GM21825 (cell line): ENCODE measurements at regions not wholly inside any gene's neighbourhood (a gene's known extent, or its start where the extent isn't known, plus 50 kb on each side); places are given as distances from the start of the nearest gene placed in this dataset.

Source experiments
- ATAC-seq: cut with Tn5 transposase; IDR thresholded peaks from one replicate; pipeline ENCODE4 v1.9.1; 2021; ENCODE audit warnings: mild to moderate bottlenecking, moderate library complexity; ENCODE audit not compliant: unreplicated experiment

- no peak for ATAC-seq
Measured at GRCh38 chr10:125460326-125460725, 222.6 kb downstream of the TEX36 start.

- no peak for ATAC-seq
Measured at GRCh38 chr10:125457406-125457805, 225.6 kb downstream of the TEX36 start.

GRCh38 chr10:125455855-125456254, 227.1 kb downstream of the TEX36 start:
- no peak for ATAC-seq

- ATAC-seq, result no peak
Measured at GRCh38 chr10:125455431-125455830, 227.5 kb downstream of the TEX36 start.

GRCh38 chr10:125451319-125451718, 231.6 kb downstream of the TEX36 start:
- ATAC-seq, result no peak

- ATAC-seq, result no peak
Measured at GRCh38 chr10:125450218-125450617, 232.7 kb downstream of the TEX36 start.

- ATAC-seq, result no peak
Measured at GRCh38 chr10:125449571-125449970, 233.4 kb downstream of the TEX36 start.

- no peak for ATAC-seq
Measured at GRCh38 chr10:125448596-125448995, 234.4 kb downstream of the TEX36 start.

- no peak for ATAC-seq
Measured at GRCh38 chr10:125444790-125445189, 238.2 kb downstream of the TEX36 start.

GRCh38 chr10:125442856-125443540, 240.0 kb downstream of the TEX36 start:
- ATAC-seq, result no peak

- ATAC-seq, result no peak
Measured at GRCh38 chr10:125441151-125441550, 241.8 kb downstream of the TEX36 start.

- ATAC-seq, result no peak
Measured at GRCh38 chr10:125431149-125431548, 251.8 kb downstream of the TEX36 start.

GRCh38 chr10:125428054-125428453, 254.9 kb downstream of the TEX36 start:
- ATAC-seq, result no peak

- no peak for ATAC-seq
Measured at GRCh38 chr10:125424191-125424847, 258.6 kb downstream of the TEX36 start.

GRCh38 chr10:125423569-125423968, 259.4 kb downstream of the TEX36 start:
- no peak for ATAC-seq

- no peak for ATAC-seq
Measured at GRCh38 chr10:125419831-125420230, 259.5 kb upstream of the CTBP2 start.

GRCh38 chr10:125419146-125419545, 258.8 kb upstream of the CTBP2 start:
- no peak for ATAC-seq

GRCh38 chr10:125417605-125418004, 257.2 kb upstream of the CTBP2 start:
- ATAC-seq, result no peak

GRCh38 chr10:125415964-125416363, 255.6 kb upstream of the CTBP2 start:
- no peak for ATAC-seq

GRCh38 chr10:125415006-125415633, 254.8 kb upstream of the CTBP2 start:
- no peak for ATAC-seq

- ATAC-seq, result no peak
Measured at GRCh38 chr10:125411724-125412123, 251.4 kb upstream of the CTBP2 start.

- ATAC-seq, result no peak
Measured at GRCh38 chr10:125409756-125410155, 249.4 kb upstream of the CTBP2 start.
